Activated CD4-positive, CD25-positive, alpha-beta regulatory T cell treated with anti-CD3 and anti-CD28 coated beads, Interleukin-2, amount 50 U/mL, for 16 hours (primary cell): ENCODE measurements at regions not wholly inside any gene's neighbourhood (a gene's known extent, or its start where the extent isn't known, plus 50 kb on each side); places are given as distances from the start of the nearest gene placed in this dataset.

Experiments
- DNase-seq: peaks from one replicate; pipeline ENCODE4 v3.0.0-alpha.2; 2020; ENCODE audit warnings: low read depth, low spot score

GRCh38 chr1:194355488-194356106, 1169.2 kb upstream of the B3GALT2 start:
- no peak for DNase-seq

GRCh38 chr1:194353121-194353520, 1166.7 kb upstream of the B3GALT2 start:
- DNase-seq = no peak

GRCh38 chr1:194347200-194347599, 1160.8 kb upstream of the B3GALT2 start:
- DNase-seq = no peak

- DNase-seq = no peak
Observed at GRCh38 chr1:194342484-194343262, 1156.3 kb upstream of the B3GALT2 start.

GRCh38 chr1:194341587-194341986, 1155.2 kb upstream of the B3GALT2 start:
- no peak for DNase-seq

- DNase-seq = no peak
Observed at GRCh38 chr1:194339471-194339870, 1153.1 kb upstream of the B3GALT2 start.

GRCh38 chr1:194338241-194338948, 1152.0 kb upstream of the B3GALT2 start:
- DNase-seq = no peak

GRCh38 chr1:194333240-194333639, 1146.8 kb upstream of the B3GALT2 start:
- DNase-seq = no peak

- no peak for DNase-seq
Observed at GRCh38 chr1:194331758-194332157, 1145.3 kb upstream of the B3GALT2 start.

GRCh38 chr1:194322751-194323150, 1136.3 kb upstream of the B3GALT2 start:
- DNase-seq = no peak

- DNase-seq = no peak
Observed at GRCh38 chr1:194318790-194319280, 1132.4 kb upstream of the B3GALT2 start.

- no peak for DNase-seq
Observed at GRCh38 chr1:194309697-194310096, 1123.3 kb upstream of the B3GALT2 start.

- DNase-seq = no peak
Observed at GRCh38 chr1:194309269-194309668, 1122.9 kb upstream of the B3GALT2 start.

- DNase-seq = no peak
Observed at GRCh38 chr1:194300776-194301175, 1114.4 kb upstream of the B3GALT2 start.

- DNase-seq = no peak
Observed at GRCh38 chr1:194300340-194300739, 1113.9 kb upstream of the B3GALT2 start.

- no peak for DNase-seq
Observed at GRCh38 chr1:194298007-194298598, 1111.7 kb upstream of the B3GALT2 start.

GRCh38 chr1:194297094-194297493, 1110.7 kb upstream of the B3GALT2 start:
- DNase-seq = no peak

GRCh38 chr1:194296201-194296600, 1109.8 kb upstream of the B3GALT2 start:
- no peak for DNase-seq

- no peak for DNase-seq
Observed at GRCh38 chr1:194295685-194296084, 1109.3 kb upstream of the B3GALT2 start.

- no peak for DNase-seq
Observed at GRCh38 chr1:194293851-194294405, 1107.5 kb upstream of the B3GALT2 start.

GRCh38 chr1:194292966-194293365, 1106.6 kb upstream of the B3GALT2 start:
- DNase-seq = no peak
